HFFc6 (cell line): ENCODE measurements at regions not wholly inside any gene's neighbourhood (a gene's known extent, or its start where the extent isn't known, plus 50 kb on each side); places are given as distances from the start of the nearest gene placed in this dataset.

Experiments used
- DNase-seq: peaks from one replicate; pipeline ENCODE4 v3.0.0-alpha.2; 2018
- H3K27ac Mint-ChIP-seq: 2 replicates; pipeline ENCODE4 v1.8.0; 2020; ENCODE audit warnings: mild to moderate bottlenecking, mixed read lengths
- H3K27me3 Mint-ChIP-seq: 2 replicates; pipeline ENCODE4 v1.8.0; 2021; ENCODE audit warnings: mild to moderate bottlenecking, moderate library complexity, mixed read lengths; ENCODE audit not compliant: insufficient read depth
- H3K36me3 Mint-ChIP-seq: 2 replicates; pipeline ENCODE4 v1.8.0; 2021; ENCODE audit warnings: low read depth, mixed read lengths
- H3K4me1 Mint-ChIP-seq: 2 replicates; pipeline ENCODE4 v1.8.0; 2020; ENCODE audit warnings: low read depth, mixed read lengths
- H3K4me3 Mint-ChIP-seq: 2 replicates; pipeline ENCODE4 v1.8.0; 2020; ENCODE audit warnings: mild to moderate bottlenecking, moderate library complexity, mixed read lengths
- H3K9me3 Mint-ChIP-seq: 2 replicates; pipeline ENCODE4 v1.8.0; 2020; ENCODE audit warnings: mild to moderate bottlenecking, mixed read lengths
- TF ChIP-seq, protein P1 (sequence below): fragments of 200-600 bp; sonication (generic); IDR thresholded peaks from 2 replicates; pipeline ENCODE4 v1.5.0; 2021; ENCODE audit warnings: antibody characterized with exemption, mild to moderate bottlenecking

DNA sequence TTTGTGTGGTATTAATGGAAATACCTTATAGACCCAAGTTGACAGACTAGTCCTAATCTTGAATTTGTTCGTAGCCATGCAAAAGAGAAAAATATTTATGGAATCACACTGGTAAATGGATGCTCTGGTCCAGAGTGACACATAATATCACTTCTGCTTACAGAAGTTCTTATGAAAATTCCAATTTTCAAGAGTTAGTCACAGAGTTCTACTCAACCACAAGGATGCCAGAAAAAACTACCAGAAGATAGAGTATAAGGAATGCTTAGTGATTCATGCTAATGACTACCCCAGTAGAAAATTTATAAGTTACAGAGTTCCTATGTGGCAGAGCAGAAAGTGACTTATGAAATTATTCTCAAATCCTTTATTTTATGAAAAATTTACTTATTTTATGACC, 1384.8 kb downstream of the FAM133A start:
- TF ChIP-seq, protein P1, sequence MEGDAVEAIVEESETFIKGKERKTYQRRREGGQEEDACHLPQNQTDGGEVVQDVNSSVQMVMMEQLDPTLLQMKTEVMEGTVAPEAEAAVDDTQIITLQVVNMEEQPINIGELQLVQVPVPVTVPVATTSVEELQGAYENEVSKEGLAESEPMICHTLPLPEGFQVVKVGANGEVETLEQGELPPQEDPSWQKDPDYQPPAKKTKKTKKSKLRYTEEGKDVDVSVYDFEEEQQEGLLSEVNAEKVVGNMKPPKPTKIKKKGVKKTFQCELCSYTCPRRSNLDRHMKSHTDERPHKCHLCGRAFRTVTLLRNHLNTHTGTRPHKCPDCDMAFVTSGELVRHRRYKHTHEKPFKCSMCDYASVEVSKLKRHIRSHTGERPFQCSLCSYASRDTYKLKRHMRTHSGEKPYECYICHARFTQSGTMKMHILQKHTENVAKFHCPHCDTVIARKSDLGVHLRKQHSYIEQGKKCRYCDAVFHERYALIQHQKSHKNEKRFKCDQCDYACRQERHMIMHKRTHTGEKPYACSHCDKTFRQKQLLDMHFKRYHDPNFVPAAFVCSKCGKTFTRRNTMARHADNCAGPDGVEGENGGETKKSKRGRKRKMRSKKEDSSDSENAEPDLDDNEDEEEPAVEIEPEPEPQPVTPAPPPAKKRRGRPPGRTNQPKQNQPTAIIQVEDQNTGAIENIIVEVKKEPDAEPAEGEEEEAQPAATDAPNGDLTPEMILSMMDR: no peak
- Mint-ChIP-seq H3K9me3 (no peaks in the 10 kb centered on the region), H3K4me1 (peaks cover 56% of the 10 kb centered on the region), H3K27ac (peak overlapping the region; percentile 80), H3K4me3 (peak overlapping the region; percentile 65), H3K27me3 (no peaks in the 10 kb centered on the region), H3K36me3 (no peaks in the 10 kb centered on the region)
- DNase-seq: peak; percentile 83

DNA sequence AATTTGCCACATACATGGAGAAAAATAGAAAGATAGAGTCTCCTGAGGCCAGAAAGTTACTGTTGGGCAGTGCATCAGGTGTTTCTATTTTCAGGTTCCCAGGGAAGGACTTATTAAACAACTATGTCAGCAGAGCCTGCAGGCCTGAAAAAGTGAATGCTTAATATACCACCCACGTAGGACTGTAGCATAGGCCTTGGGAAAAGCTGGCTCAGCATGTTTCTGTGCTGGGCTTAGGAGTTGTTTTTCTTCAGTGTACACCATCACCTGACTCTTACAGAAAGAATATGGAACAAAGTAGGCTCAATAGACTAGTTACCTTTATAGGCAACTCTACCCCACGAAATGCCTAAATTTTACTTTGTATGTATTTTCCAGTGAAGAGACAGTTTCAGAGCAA, 1385.9 kb downstream of the FAM133A start:
- Mint-ChIP-seq H3K27ac (peak overlapping the region; percentile 86), H3K27me3 (no peaks in the 10 kb centered on the region), H3K9me3 (no peaks in the 10 kb centered on the region), H3K4me1 (peaks cover 61% of the 10 kb centered on the region), H3K4me3 (peak overlapping the region; percentile 32; the same call in 1 of the 2 replicates), H3K36me3 (no peaks in the 10 kb centered on the region)
- no peak for DNase-seq
- TF ChIP-seq, protein P1: no peak

DNA sequence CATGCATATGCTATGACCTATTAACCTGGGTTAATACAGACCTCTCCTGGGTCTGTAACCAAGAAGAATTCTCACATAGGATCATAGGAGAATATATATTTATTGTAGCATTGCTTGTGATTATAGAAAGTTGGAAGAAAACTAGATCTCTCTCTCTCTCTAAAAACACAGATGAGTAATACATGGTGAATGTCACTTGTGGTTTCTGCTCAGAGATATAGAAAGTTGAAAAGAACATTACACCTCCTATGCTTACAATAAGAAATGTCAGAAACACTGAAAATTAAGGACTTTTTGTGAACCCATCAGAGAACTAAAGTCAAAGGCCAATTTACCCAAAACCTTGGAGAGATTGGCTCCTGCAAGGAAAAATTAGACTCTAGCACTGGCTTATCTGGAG, 1389.5 kb downstream of the FAM133A start:
- Mint-ChIP-seq H3K4me1 (peaks cover 55% of the 10 kb centered on the region), H3K27me3 (no peaks in the 10 kb centered on the region)

DNA sequence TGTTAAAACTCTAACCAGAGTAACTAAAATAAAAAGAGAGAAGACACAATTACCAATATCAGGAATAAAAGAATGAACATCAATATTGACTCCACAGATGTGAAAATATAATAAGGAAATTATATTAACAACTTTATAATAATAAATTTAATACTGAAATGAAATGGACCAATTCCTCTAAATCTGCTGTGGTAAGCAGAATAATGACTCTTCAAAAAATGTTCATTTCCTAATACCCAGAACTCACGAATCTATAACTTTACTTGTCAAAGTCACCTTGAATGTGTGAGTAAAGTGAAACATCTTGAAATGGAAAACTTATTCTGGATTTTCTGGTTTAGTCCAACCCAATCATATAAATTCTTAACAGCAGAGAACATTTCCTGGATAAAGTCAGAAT, 1391.1 kb downstream of the FAM133A start:
- TF ChIP-seq, protein P1: no peak
- no peak for DNase-seq
- Mint-ChIP-seq H3K4me3 (no peak overlapping the region), H3K36me3 (no peaks in the 10 kb centered on the region), H3K9me3 (no peaks in the 10 kb centered on the region), H3K27ac (no peak overlapping the region), H3K27me3 (no peaks in the 10 kb centered on the region), H3K4me1 (peaks cover 39% of the 10 kb centered on the region)

More for the DNA sequence above, 1389.5 kb downstream of the FAM133A start:
- Mint-ChIP-seq H3K4me3 (peak overlapping the region; percentile 37; the same call in 1 of the 2 replicates), H3K27ac (peak overlapping the region; percentile 65), H3K9me3 (no peaks in the 10 kb centered on the region), H3K36me3 (no peaks in the 10 kb centered on the region)
- TF ChIP-seq, protein P1: no peak
- peak; percentile 34 for DNase-seq

DNA sequence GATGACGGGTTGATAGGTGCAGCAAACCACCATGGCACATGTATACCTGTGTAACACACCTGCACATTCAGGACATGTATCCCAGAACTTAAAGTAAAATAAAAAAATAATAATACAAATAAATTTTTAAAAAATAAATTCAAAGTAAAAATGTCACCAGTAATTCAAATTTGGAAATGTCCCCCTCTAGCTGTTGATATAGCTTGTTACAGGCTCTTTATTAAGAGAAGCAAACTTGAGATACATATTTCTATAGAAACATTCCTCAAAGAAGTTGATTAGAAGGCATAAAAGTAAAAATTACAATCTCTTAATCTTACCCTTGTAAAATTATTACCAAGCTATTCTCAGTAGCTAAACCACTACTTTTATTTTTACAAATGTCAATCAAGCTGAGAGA, 1397.0 kb downstream of the FAM133A start:
- peaks cover 52% of the 10 kb centered on the region for H3K4me1 Mint-ChIP-seq
- H3K4me3 Mint-ChIP-seq: no peak overlapping the region
- TF ChIP-seq, protein P1: peak; percentile 65
- H3K36me3 Mint-ChIP-seq: no peaks in the 10 kb centered on the region
- DNase-seq: no peak
- no peaks in the 10 kb centered on the region for H3K27me3 Mint-ChIP-seq
- H3K27ac Mint-ChIP-seq: no peak overlapping the region
- no peaks in the 10 kb centered on the region for H3K9me3 Mint-ChIP-seq

DNA sequence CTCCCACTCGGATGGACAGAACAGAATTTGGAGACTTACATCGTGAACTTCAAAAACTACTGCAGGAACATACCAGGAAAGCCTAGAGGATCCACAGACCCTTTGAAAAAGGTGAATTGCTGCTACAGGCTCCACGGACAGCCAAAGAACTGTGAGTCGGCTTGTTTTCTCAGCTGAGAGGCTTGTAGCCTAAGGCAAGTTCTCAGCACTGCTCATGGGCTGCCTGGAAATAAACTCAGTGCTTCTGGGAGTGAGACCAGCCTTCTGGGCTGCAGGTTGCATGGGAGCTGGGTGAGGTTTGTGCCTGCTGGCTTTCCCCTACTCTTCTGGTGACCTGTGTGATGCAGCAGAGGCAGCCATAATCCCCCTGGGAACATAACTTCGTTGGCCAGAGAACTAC, 1397.6 kb downstream of the FAM133A start:
- peak; percentile 55 for DNase-seq
- H3K27me3 Mint-ChIP-seq: no peaks in the 10 kb centered on the region
- no peak overlapping the region for H3K27ac Mint-ChIP-seq
- H3K4me3 Mint-ChIP-seq: no peak overlapping the region
- TF ChIP-seq, protein P1: no peak
- peaks cover 55% of the 10 kb centered on the region for H3K4me1 Mint-ChIP-seq
- no peaks in the 10 kb centered on the region for H3K9me3 Mint-ChIP-seq
- no peaks in the 10 kb centered on the region for H3K36me3 Mint-ChIP-seq
